ENCODE measurements at regions not wholly inside any gene's neighbourhood (a gene's known extent, or its start where the extent isn't known, plus 50 kb on each side); places are given as distances from the start of the nearest gene placed in this dataset.

DNA sequence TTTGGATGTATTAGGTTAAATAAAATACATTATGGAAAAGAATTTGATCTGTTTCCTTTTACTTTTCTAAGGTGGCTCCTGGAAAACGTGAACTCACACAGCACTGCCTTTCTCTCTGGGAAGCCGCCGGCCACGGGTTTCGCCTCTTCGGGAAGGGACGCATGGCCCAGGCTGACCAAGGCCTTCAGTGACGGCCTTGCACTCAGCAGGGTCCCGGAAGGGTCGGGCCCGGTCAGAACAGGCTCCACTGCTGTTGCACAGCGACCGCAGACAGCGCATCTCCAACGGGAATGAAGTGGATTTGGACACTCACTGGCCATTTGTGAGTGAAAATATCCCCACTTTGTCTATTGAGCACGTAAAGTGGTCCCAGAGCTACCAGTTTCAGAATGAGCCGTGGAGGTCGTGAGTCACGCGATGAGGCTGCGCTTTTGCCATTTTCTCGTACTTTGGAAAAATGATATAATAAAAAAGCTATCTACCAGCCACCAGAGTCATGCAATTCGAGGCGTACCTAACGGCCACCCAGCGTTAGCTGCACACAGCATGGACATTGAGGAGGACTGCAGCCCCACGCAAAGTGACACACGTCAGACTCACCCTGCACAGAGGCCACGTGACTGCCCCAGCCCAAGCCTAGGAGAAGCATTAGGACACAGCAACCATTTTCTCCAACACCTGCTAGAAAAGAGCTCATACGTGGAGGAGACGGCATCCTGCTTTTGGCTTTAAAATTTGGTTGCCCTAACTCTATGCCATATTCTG is 244.3 kb downstream of the TTLL2 start:
- TF ChIP-seq, protein P1, sequence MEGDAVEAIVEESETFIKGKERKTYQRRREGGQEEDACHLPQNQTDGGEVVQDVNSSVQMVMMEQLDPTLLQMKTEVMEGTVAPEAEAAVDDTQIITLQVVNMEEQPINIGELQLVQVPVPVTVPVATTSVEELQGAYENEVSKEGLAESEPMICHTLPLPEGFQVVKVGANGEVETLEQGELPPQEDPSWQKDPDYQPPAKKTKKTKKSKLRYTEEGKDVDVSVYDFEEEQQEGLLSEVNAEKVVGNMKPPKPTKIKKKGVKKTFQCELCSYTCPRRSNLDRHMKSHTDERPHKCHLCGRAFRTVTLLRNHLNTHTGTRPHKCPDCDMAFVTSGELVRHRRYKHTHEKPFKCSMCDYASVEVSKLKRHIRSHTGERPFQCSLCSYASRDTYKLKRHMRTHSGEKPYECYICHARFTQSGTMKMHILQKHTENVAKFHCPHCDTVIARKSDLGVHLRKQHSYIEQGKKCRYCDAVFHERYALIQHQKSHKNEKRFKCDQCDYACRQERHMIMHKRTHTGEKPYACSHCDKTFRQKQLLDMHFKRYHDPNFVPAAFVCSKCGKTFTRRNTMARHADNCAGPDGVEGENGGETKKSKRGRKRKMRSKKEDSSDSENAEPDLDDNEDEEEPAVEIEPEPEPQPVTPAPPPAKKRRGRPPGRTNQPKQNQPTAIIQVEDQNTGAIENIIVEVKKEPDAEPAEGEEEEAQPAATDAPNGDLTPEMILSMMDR (IDR thresholded peaks at IDR 0.05): no peak
- TF ChIP-seq POLR2A (IDR thresholded peaks at IDR 0.05): no peak

All from right lobe of liver (tissue), 4 donors.